Heart left ventricle (tissue), 13 donors: ENCODE measurements at regions not wholly inside any gene's neighbourhood (a gene's known extent, or its start where the extent isn't known, plus 50 kb on each side); places are given as distances from the start of the nearest gene placed in this dataset.

ENCODE experiments used
- POLR2A ChIP-seq, 2 donors: fragments of 450-650 bp; IDR thresholded peaks; one replicate each; pipeline ENCODE4 v1.6.1; 2017; ENCODE audit warnings: antibody characterized with exemption in 2 of 2, mild to moderate bottlenecking in 2 of 2, moderate library complexity in 2 of 2
- TF ChIP-seq, protein P1 (sequence below), 12 donors: fragments of 200-600 bp; sonication (generic) in 4 of 12; IDR thresholded peaks; one replicate each; pipeline versions ENCODE4 v1.5.0 to v1.8.0; 2018 to 2022; ENCODE audit warnings: antibody characterized with exemption in 12 of 12, mild to moderate bottlenecking in 5 of 12
- donor health status: ischemic (EF 13 %, LVEDD 7.1; RV severe dilation, severe dysfunction).
- donor health status: DM: no; HTN: yes; CAD: no.
- donor health status: DM: no; HTN: no; CAD: no.
- donor health status: ischemic (EF 25% LVEDD 6.9; RV normal size, moderate dysfunction).
- donor health status: ischemic (EF 25% LVEDD 5.7; RV mildly dilated, moderate dysfunction).
- donor health status: ischemic (EF 35%, LVEDD 5.7; RV mildly dilated, moderate dysfunction).
- donor health status: nonischemic (EF 11% LVEDD 7.7; RV severe dilation, severe dysfunction).
- donor health status: DM: yes; HTN: yes; CAD: no.
- donor health status: PGD.
- donor health status: ischemic (EF 29% LVEDD 5.4; RV normal size, mild dysfunction).
- donor health status: nonischemic (EF 23%, LVEDD 6.1; RV moderate dilation, normal function).

GRCh38 chr5:97476852-97477534, 293.9 kb upstream of the RIOK2 start:
- TF ChIP-seq, protein P1, sequence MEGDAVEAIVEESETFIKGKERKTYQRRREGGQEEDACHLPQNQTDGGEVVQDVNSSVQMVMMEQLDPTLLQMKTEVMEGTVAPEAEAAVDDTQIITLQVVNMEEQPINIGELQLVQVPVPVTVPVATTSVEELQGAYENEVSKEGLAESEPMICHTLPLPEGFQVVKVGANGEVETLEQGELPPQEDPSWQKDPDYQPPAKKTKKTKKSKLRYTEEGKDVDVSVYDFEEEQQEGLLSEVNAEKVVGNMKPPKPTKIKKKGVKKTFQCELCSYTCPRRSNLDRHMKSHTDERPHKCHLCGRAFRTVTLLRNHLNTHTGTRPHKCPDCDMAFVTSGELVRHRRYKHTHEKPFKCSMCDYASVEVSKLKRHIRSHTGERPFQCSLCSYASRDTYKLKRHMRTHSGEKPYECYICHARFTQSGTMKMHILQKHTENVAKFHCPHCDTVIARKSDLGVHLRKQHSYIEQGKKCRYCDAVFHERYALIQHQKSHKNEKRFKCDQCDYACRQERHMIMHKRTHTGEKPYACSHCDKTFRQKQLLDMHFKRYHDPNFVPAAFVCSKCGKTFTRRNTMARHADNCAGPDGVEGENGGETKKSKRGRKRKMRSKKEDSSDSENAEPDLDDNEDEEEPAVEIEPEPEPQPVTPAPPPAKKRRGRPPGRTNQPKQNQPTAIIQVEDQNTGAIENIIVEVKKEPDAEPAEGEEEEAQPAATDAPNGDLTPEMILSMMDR (IDR thresholded peaks at IDR 0.05): no peak
- TF ChIP-seq POLR2A (IDR thresholded peaks at IDR 0.05): no peak
